Stimulated activated CD8-positive, alpha-beta memory T cell treated with anti-CD3 and anti-CD28 coated beads, Interleukin-4, amount 100 ng/mL, for 4 hours (primary cell): ENCODE measurements at regions not wholly inside any gene's neighbourhood (a gene's known extent, or its start where the extent isn't known, plus 50 kb on each side); places are given as distances from the start of the nearest gene placed in this dataset.
"Not testable (repeated sequence)": the region's sequence is repeated elsewhere in the genome, so short reads cannot be mapped to it uniquely, and the experiment has no call there.

Experiments
- DNase-seq, 2 donors: peaks; one replicate each; pipeline ENCODE4 v3.0.0-alpha.2; 2020; ENCODE audit warnings: low read depth in 2 of 2, low spot score in 1 of 2

GRCh38 chr15:62320259-62320658 is 155.2 kb upstream of the C2CD4B start:
- DNase-seq, result no peak

GRCh38 chr15:62323353-62323890 is 158.3 kb upstream of the C2CD4B start:
- DNase-seq, result no peak

- DNase-seq, result no peak
Measured at GRCh38 chr15:62324382-62324781, 159.3 kb upstream of the C2CD4B start.

- DNase-seq, result no peak
Measured at GRCh38 chr15:62325597-62325996, 160.5 kb upstream of the C2CD4B start.

- no peak for DNase-seq
Measured at GRCh38 chr15:62326460-62327011, 161.5 kb upstream of the C2CD4B start.

- DNase-seq, result no peak
Measured at GRCh38 chr15:62327406-62327805, 162.3 kb upstream of the C2CD4B start.

GRCh38 chr15:62332472-62332871 is 167.4 kb upstream of the C2CD4B start:
- DNase-seq, result not testable (repeated sequence)

- DNase-seq, result no peak
Measured at GRCh38 chr15:62334536-62334935, 169.5 kb upstream of the C2CD4B start.

GRCh38 chr15:62337934-62338333 is 172.8 kb upstream of the C2CD4B start:
- no peak for DNase-seq

GRCh38 chr15:62338497-62338896 is 173.4 kb upstream of the C2CD4B start:
- no peak for DNase-seq

- DNase-seq, result no peak
Measured at GRCh38 chr15:62342959-62343358, 177.9 kb upstream of the C2CD4B start.

- no peak for DNase-seq
Measured at GRCh38 chr15:62343397-62343796, 178.3 kb upstream of the C2CD4B start.

- DNase-seq, result no peak
Measured at GRCh38 chr15:62344806-62345539, 179.9 kb upstream of the C2CD4B start.

GRCh38 chr15:62346168-62346567 is 181.1 kb upstream of the C2CD4B start:
- DNase-seq, result no peak

- DNase-seq, result no peak
Measured at GRCh38 chr15:62348118-62348517, 183.0 kb upstream of the C2CD4B start.

- no peak for DNase-seq
Measured at GRCh38 chr15:62348623-62349022, 183.5 kb upstream of the C2CD4B start.

GRCh38 chr15:62352817-62353216 is 187.7 kb upstream of the C2CD4B start:
- no peak for DNase-seq

GRCh38 chr15:62357431-62357830 is 192.3 kb upstream of the C2CD4B start:
- no peak for DNase-seq

GRCh38 chr15:62359416-62359815 is 194.3 kb upstream of the C2CD4B start:
- DNase-seq, result no peak

GRCh38 chr15:62360332-62361097 is 195.4 kb upstream of the C2CD4B start:
- DNase-seq, result no peak

- DNase-seq, result no peak
Measured at GRCh38 chr15:62362144-62362543, 197.1 kb upstream of the C2CD4B start.

- DNase-seq, result no peak
Measured at GRCh38 chr15:62362608-62363007, 197.5 kb upstream of the C2CD4B start.
